ENCODE measurements at regions not wholly inside any gene's neighbourhood (a gene's known extent, or its start where the extent isn't known, plus 50 kb on each side); places are given as distances from the start of the nearest gene placed in this dataset.
"Not testable (repeated sequence)": the region's sequence is repeated elsewhere in the genome, so short reads cannot be mapped to it uniquely, and the experiment has no call there.

DNA sequence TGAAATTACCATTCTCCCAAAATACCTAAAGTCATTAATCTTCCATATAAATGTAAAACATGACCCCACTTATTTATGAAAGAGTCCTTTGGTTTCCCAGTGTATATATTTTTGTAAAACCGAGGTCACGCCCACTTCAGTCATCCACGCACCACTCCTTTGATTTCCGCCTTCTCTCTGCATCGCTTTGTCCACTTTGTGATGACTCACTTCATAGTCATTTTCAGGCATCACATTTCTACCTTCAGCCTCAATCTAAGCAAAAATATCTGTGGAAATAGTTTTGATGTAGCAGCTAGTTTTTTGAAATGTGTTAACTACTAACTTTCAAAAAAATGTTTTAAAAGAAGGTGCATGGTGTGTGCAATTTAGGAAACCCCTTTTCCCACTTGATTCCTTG lies 793.5 kb upstream of the SOX11 start:
- in situ Hi-C loops (cut with MboI; ENCODE audit: low sequenced_read_pairs) = no loop called here

DNA sequence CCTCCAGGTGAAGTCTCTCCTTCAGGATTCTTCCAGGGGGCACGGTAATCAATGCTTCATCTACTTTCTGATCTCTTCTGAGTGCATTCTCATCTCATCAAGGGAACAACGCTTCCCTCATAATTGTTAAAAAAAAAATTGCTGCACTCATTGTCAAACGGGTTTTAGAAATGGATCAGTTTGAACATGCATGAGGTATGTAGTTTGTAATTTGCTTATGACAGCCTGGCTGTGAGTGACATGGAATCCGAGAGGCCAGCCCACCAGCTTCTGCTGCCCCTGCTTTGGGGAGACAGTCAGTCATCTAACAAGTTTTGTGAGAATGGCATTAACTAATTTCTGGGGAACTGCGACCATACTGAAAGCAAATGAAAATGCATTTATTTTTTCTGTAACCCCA lies 791.9 kb upstream of the SOX11 start:
- in situ Hi-C loops (cut with MboI; ENCODE audit: low sequenced_read_pairs) = no loop called here

DNA sequence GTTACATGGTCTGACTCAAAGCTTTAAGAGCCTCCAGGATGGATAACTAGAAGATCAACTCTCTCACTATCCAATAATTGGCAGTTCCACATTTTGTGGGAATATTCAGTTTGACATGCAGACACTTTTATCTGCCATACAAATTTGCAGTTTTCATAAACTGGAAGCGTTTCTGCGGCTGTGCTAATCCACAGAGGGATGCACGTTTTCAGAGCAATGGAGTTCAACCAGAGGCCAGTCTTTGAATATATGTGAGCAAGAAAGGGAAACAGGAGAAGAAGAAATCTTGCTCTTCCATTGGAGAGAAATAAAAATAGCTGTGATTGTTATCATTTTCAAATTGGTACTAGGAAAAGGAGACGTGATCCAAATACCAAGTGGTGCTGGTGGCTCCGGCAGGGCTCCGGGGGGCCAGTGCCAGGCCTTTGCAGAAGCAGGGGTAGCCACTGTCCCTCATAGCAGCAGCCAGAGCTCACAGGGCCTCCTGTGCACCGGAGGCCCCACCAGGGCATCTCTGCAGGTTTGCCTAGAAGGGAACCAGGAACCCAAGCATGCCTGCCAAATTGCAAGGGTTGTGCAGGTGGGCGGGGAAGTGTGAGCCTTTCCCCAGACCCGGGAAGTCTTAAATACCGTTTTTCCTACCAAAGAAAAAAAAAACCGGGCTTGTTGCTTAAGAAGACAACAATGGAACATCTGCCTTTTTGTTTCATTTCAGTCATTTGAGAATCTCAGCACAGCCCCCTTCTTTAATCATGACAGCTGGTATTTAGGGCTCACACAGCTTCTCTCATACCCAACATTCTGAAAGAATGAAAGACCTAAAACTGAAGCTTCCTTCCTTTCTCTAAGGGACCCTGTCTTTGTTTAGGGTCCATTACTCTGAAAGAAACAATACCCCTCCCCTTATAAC lies 791.1 kb upstream of the SOX11 start:
- in situ Hi-C loops (cut with MboI; ENCODE audit: low sequenced_read_pairs) = no loop called here

GRCh38 chr2:4903656-4904348 lies 788.4 kb upstream of the SOX11 start:
- in situ Hi-C loops (cut with MboI; ENCODE audit: low sequenced_read_pairs) = no loop called here

DNA sequence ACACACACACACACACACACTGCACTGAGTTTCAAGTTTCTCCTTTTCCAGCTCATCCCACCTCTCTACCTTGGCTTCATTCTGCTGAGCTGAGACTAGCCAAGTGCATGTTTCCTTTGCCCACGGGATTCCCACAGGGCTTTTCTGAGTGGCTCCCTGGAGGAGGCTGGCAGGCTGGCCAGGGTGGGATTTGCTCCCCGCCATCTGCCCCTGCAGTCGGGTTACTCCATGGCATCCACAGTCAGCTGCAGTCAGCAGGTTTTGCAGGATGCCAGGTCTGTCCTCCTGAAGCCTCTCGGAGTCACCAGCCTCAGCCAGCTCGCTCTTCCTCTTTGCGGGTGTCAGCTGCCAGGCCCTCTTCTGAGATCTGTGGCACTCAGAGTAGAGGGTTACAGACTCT lies 783.7 kb upstream of the SOX11 start:
- in situ Hi-C loops (cut with MboI; ENCODE audit: low sequenced_read_pairs) = no loop called here

DNA sequence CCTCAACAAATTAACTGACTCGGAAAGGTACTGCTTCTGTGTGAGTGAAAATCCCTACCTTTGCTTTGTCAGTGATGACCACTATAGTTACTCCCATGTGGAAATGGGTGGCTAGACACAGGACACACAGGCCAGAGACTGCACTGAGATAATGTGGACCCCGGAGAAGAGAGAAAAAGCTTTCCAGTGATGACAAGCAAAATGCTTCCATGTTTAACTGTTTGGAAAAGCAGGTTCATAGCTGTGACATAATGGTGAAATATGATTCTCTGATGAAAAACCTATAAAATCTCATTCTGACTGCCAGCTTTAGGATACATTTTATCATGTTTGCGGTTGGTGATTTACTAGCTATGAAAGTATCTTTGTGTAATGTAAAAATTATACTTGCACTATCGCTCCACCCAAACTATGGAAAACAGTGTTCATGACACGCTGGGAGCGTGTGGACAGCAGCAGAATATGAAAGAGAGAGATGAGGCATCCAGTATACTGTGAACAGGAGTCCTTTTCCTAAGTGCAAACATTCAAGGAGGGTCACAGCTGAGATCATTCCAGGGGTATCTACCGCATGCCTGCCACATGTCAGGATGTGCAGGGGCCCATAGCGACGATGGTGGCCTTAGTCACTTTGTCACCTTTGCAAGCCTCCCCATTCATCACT lies 782.7 kb upstream of the SOX11 start:
- in situ Hi-C loops (cut with MboI; ENCODE audit: low sequenced_read_pairs) = no loop called here

- in situ Hi-C loops (cut with MboI; ENCODE audit: low sequenced_read_pairs) = no loop called here
Measured at GRCh38 chr2:4914036-4914435, 778.1 kb upstream of the SOX11 start.

DNA sequence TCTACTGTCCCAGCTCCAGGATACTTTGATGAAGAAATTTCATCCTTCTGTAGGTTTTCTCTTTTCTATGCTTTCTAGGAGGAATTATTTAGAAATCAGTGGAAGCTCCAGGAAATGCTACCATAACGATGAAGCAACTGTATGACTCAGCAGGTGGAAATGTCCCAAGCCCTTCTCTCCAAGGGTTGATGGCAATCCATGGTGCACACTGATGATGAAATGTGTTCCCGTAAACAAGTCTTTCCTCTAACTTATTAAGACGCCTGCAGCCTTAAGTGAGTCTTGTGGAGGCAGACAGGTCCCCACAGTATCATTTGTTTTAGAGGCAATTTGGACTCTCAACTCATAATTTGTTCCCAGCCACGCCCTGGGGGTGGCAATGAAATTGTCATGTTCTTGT lies 777.6 kb upstream of the SOX11 start:
- in situ Hi-C loops (cut with MboI; ENCODE audit: low sequenced_read_pairs) = no loop called here

GRCh38 chr2:4915357-4915756 lies 776.8 kb upstream of the SOX11 start:
- in situ Hi-C loops (cut with MboI; ENCODE audit: low sequenced_read_pairs) = no loop called here

DNA sequence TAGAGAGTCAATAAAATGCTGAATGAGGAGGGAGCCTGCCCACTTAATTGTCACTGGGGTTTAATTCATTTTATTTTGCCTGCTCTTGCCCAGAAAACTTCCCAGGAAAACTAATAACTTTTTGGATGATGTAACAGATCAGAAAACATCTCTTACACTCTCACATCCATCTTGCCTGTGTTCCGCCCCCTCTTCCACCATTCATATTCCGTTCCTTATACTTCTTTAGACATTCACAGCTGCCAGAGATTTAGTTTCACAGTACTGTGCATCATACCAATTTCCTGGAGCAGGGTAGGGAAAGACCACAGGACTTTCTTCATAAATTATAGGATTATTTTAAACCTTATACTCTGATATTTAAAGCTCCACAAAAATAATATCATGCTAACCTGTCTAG lies 776.1 kb upstream of the SOX11 start:
- in situ Hi-C loops (cut with MboI; ENCODE audit: low sequenced_read_pairs) = no loop called here

DNA sequence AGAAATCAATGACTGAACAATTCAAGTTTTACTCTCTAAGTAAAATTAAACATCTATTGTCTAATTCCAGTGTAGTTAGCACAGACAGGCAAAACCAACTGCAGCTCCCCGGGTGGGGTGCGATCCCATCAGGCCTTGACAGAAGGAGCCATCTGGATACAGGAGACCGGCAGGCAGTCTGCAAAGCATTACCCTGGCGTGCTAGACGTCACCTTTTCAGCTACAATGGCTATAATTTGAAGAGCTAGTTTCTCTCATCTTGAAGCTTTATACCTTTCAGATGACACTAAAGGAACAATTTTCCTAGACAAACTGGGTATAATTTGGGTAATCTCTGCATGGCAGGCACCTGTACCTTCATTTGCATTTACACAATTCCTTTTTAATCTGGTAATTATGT lies 761.5 kb upstream of the SOX11 start:
- in situ Hi-C loops (cut with MboI; ENCODE audit: low sequenced_read_pairs) = no loop called here

DNA sequence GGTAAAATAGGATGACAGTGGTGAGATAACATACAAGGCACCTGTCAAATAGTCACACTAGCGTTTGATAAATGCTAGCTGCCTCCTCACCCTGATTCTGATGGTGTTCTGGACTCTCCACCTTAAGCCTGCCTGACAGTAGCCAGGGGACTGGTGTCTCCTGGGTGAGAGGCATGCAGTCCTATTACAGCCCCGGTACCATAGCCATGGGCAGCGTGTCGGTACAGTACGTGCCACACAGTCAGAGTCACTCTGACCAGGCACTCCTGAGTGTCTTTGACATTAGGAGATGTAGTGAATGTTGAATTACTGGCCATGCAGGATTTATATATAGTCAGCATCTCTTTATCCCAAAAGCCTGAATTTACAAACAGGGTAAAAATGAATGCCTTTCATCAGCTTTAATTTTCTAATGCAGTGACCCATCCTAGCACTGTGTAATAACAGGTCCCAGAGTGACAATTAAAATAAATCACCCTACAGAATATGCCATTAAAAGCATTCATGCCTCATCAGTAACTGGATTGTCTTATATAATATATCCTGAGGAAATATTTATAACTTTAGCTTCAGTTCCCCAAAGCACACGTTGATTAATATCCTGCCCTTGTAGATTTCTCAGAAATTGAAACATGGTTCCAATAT lies 760.3 kb upstream of the SOX11 start:
- in situ Hi-C loops (cut with MboI; ENCODE audit: low sequenced_read_pairs) = no loop called here

GRCh38 chr2:4935291-4935690 lies 756.9 kb upstream of the SOX11 start:
- in situ Hi-C loops (cut with MboI; ENCODE audit: low sequenced_read_pairs) = not testable (repeated sequence)

- in situ Hi-C loops (cut with MboI; ENCODE audit: low sequenced_read_pairs) = no loop called here
Measured at GRCh38 chr2:4937550-4937949, 754.6 kb upstream of the SOX11 start.

DNA sequence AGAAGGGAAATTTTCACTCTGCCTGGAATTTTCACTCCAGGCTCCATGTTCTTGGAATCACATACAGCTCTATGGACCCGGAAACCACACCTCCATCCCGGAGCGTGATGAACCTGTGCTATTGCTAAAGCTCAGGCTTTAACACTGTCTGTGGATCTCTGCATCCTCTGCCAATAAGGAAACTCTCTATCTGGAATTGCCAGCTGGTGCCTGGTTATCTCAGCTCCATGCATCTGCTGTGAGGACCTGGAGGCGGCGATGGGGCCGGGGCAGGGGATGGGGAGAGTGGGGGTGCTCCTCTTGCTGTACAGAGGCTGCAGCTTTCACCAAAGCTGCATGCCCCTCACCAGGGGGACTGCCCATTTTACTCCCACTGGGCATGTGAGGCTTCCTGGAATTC lies 754.0 kb upstream of the SOX11 start:
- in situ Hi-C loops (cut with MboI; ENCODE audit: low sequenced_read_pairs) = no loop called here

GRCh38 chr2:4942441-4942840 lies 749.7 kb upstream of the SOX11 start:
- in situ Hi-C loops (cut with MboI; ENCODE audit: low sequenced_read_pairs) = no loop called here

- in situ Hi-C loops (cut with MboI; ENCODE audit: low sequenced_read_pairs) = no loop called here
Measured at GRCh38 chr2:4947911-4948310, 744.3 kb upstream of the SOX11 start.

- in situ Hi-C loops (cut with MboI; ENCODE audit: low sequenced_read_pairs) = no loop called here
Measured at GRCh38 chr2:4951368-4951767, 740.8 kb upstream of the SOX11 start.

GRCh38 chr2:4959219-4959618 lies 733.0 kb upstream of the SOX11 start:
- in situ Hi-C loops (cut with MboI; ENCODE audit: low sequenced_read_pairs) = no loop called here

GRCh38 chr2:4962419-4962818 lies 729.8 kb upstream of the SOX11 start:
- in situ Hi-C loops (cut with MboI; ENCODE audit: low sequenced_read_pairs) = no loop called here

- in situ Hi-C loops (cut with MboI; ENCODE audit: low sequenced_read_pairs) = no loop called here
Measured at GRCh38 chr2:4963106-4963505, 729.1 kb upstream of the SOX11 start.
